ENCODE measurements at regions not wholly inside any gene's neighbourhood (a gene's known extent, or its start where the extent isn't known, plus 50 kb on each side); places are given as distances from the start of the nearest gene placed in this dataset.

- CTCF ChIA-PET: no interaction called here
- POLR2A ChIA-PET (ENCODE audit: low non-redundant PET): interaction anchor here (0.6 kb wide), 1 partner anchor 334 kb away, joined by 5 read pairs; no protein-coding TSS in a partner anchor
- intact Hi-C loops (cut with micrococcal nuclease; ENCODE audit: unreplicated experiment): no loop called here
Measured at GRCh38 chr1:82695443-82695842, 894.7 kb downstream of the ADGRL2 start.

GRCh38 chr1:82690411-82690810 is 889.7 kb downstream of the ADGRL2 start:
- H3K27me3 ChIP-seq (replicated peaks; ENCODE audit: insufficient read depth, low read depth, low read length, poor library complexity): no peaks in the 10 kb centered on the region
- H3K27ac ChIP-seq (ENCODE audit: low read depth, low read length, poor library complexity, severe bottlenecking): no peak overlapping the region
- no peak overlapping the region for H3K4me3 ChIP-seq (ENCODE audit: low read depth, low read length, poor library complexity, severe bottlenecking)
- ChIA-PET POLR2A (ENCODE audit: low non-redundant PET) (no interaction called here), CTCF (no interaction called here)
- BruUV-seq (replicated peaks): no TSS peak
- no peak for DNase-seq (ENCODE audit: low spot score)
- intact Hi-C loops (cut with micrococcal nuclease; ENCODE audit: unreplicated experiment): no loop called here
- H3K9me3 ChIP-seq (ENCODE audit: low read depth, low read length, poor library complexity, severe bottlenecking): no peaks in the 10 kb centered on the region
- TF ChIP-seq CTCF (conservative IDR thresholded peaks at IDR 0.05; ENCODE audit: low read depth, low read length) (no peak), EZH2 (IDR thresholded peaks at IDR 0.05; ENCODE audit: borderline replicate concordance, low read depth, low read length, poor library complexity, severe bottlenecking) (no peak)
- no peaks in the 10 kb centered on the region for H3K4me1 ChIP-seq (ENCODE audit: insufficient read depth, low read length, poor library complexity, severe bottlenecking)
- H3K36me3 ChIP-seq (ENCODE audit: insufficient read depth, low read length, poor library complexity, severe bottlenecking): no peaks in the 10 kb centered on the region

More at GRCh38 chr1:82695443-82695842, 894.7 kb downstream of the ADGRL2 start:
- DNase-seq (ENCODE audit: low spot score): no peak
- Histone ChIP-seq H3K36me3 (ENCODE audit: insufficient read depth, low read length, poor library complexity, severe bottlenecking) (no peaks in the 10 kb centered on the region), H3K4me3 (ENCODE audit: low read depth, low read length, poor library complexity, severe bottlenecking) (no peak overlapping the region), H3K9me3 (ENCODE audit: low read depth, low read length, poor library complexity, severe bottlenecking) (no peaks in the 10 kb centered on the region), H3K27me3 (replicated peaks; ENCODE audit: insufficient read depth, low read depth, low read length, poor library complexity) (no peaks in the 10 kb centered on the region), H3K4me1 (ENCODE audit: insufficient read depth, low read length, poor library complexity, severe bottlenecking) (no peaks in the 10 kb centered on the region), H3K27ac (ENCODE audit: low read depth, low read length, poor library complexity, severe bottlenecking) (no peak overlapping the region)
- TF ChIP-seq EZH2 (IDR thresholded peaks at IDR 0.05; ENCODE audit: borderline replicate concordance, low read depth, low read length, poor library complexity, severe bottlenecking): no peak
- no peak for TF ChIP-seq CTCF (conservative IDR thresholded peaks at IDR 0.05; ENCODE audit: low read depth, low read length)
- no TSS peak for BruUV-seq (replicated peaks)

- Histone ChIP-seq H3K9me3 (ENCODE audit: low read depth, low read length, poor library complexity, severe bottlenecking) (no peaks in the 10 kb centered on the region), H3K27me3 (replicated peaks; ENCODE audit: insufficient read depth, low read depth, low read length, poor library complexity) (no peaks in the 10 kb centered on the region), H3K4me3 (ENCODE audit: low read depth, low read length, poor library complexity, severe bottlenecking) (no peak overlapping the region), H3K36me3 (ENCODE audit: insufficient read depth, low read length, poor library complexity, severe bottlenecking) (no peaks in the 10 kb centered on the region), H3K4me1 (ENCODE audit: insufficient read depth, low read length, poor library complexity, severe bottlenecking) (no peaks in the 10 kb centered on the region), H3K27ac (ENCODE audit: low read depth, low read length, poor library complexity, severe bottlenecking) (no peak overlapping the region)
- no peak for TF ChIP-seq CTCF (conservative IDR thresholded peaks at IDR 0.05; ENCODE audit: low read depth, low read length)
- no peak for TF ChIP-seq EZH2 (IDR thresholded peaks at IDR 0.05; ENCODE audit: borderline replicate concordance, low read depth, low read length, poor library complexity, severe bottlenecking)
- intact Hi-C loops (cut with micrococcal nuclease; ENCODE audit: unreplicated experiment): no loop called here
- ChIA-PET CTCF (no interaction called here), POLR2A (ENCODE audit: low non-redundant PET) (no interaction called here)
- DNase-seq (ENCODE audit: low spot score): no peak
- BruUV-seq (replicated peaks): no TSS peak
Measured at GRCh38 chr1:82689217-82689616, 888.5 kb downstream of the ADGRL2 start.

All from A673 (cell line).